ENCODE measurements at regions not wholly inside any gene's neighbourhood (a gene's known extent, or its start where the extent isn't known, plus 50 kb on each side); places are given as distances from the start of the nearest gene placed in this dataset.

- TF ChIP-seq ZNF645 (tag by site-specific recombination; IDR thresholded peaks at IDR 0.05) (no peak), ZNF140 (tag by site-specific recombination; IDR thresholded peaks at IDR 0.05) (no peak), ZNF791 (tag by site-specific recombination; IDR thresholded peaks at IDR 0.05) (no peak), ZNF600 (tag by site-specific recombination; IDR thresholded peaks at IDR 0.05) (no peak), ZNF19 (tag by site-specific recombination; IDR thresholded peaks at IDR 0.05; ENCODE audit: low read depth) (no peak)
Observed at GRCh38 chr10:2022401-2022800, 285.1 kb upstream of the ADARB2 start (continued).

GRCh38 chr10:2020836-2021235 is 283.5 kb upstream of the ADARB2 start:
- Histone ChIP-seq H3K9me3 (ENCODE audit: control insufficient read depth, insufficient read depth, low read depth, low read length) (no peaks in the 10 kb centered on the region), H3K4me1 (ENCODE audit: control insufficient read depth, insufficient read depth, low read length) (no peaks in the 10 kb centered on the region), H3K36me3 (ENCODE audit: control insufficient read depth in 2 of 2, insufficient read depth in 1 of 2, low read length in 2 of 2) (no peaks in the 10 kb centered on the region), H3K4me3 (ENCODE audit: low read depth, low read length) (no peak overlapping the region), H3K27ac (ENCODE audit: extremely low read depth, low read depth, low read length) (no peak overlapping the region)
- no peak for TF ChIP-seq ZNF335 (tag by site-specific recombination; conservative IDR thresholded peaks at IDR 0.05)
- no peak for TF ChIP-seq YY2 (tag by site-specific recombination; IDR thresholded peaks at IDR 0.05)
- no peak for TF ChIP-seq ZNF211 (tag by site-specific recombination; IDR thresholded peaks at IDR 0.05; ENCODE audit: low read depth)
- no peak for TF ChIP-seq IKZF3 (tag by site-specific recombination; IDR thresholded peaks at IDR 0.05)
- ChIA-PET CTCF (interaction anchor here (0.6 kb wide), 1 partner anchor 651 kb away, joined by 3 read pairs; no protein-coding TSS in a partner anchor), POLR2A (no interaction called here)

GRCh38 chr10:2019803-2020202 is 282.5 kb upstream of the ADARB2 start:
- TF ChIP-seq ZNF184 (tag by site-specific recombination; IDR thresholded peaks at IDR 0.05) (no peak), ZNF596 (tag by site-specific recombination; IDR thresholded peaks at IDR 0.05) (no peak), ZNF16 (tag by site-specific recombination; IDR thresholded peaks at IDR 0.05; ENCODE audit: low read depth) (no peak), ZNF488 (tag by site-specific recombination; IDR thresholded peaks at IDR 0.05) (no peak), ZFP37 (tag by site-specific recombination; IDR thresholded peaks at IDR 0.05) (no peak), REST (tag by site-specific recombination; IDR thresholded peaks at IDR 0.05) (no peak), ZNF548 (tag by site-specific recombination; IDR thresholded peaks at IDR 0.05) (no peak), ZBTB1 (tag by site-specific recombination; IDR thresholded peaks at IDR 0.05) (no peak), ZNF423 (tag by site-specific recombination; IDR thresholded peaks at IDR 0.05) (no peak)
- POLR2A ChIA-PET, result no interaction called here

More at GRCh38 chr10:2019803-2020202, 282.5 kb upstream of the ADARB2 start:
- Histone ChIP-seq H3K4me3 (ENCODE audit: low read depth, low read length) (no peak overlapping the region), H3K27ac (ENCODE audit: extremely low read depth, low read depth, low read length) (no peak overlapping the region), H3K36me3 (ENCODE audit: control insufficient read depth in 2 of 2, insufficient read depth in 1 of 2, low read length in 2 of 2) (no peaks in the 10 kb centered on the region), H3K4me1 (ENCODE audit: control insufficient read depth, insufficient read depth, low read length) (no peaks in the 10 kb centered on the region), H3K9me3 (ENCODE audit: control insufficient read depth, insufficient read depth, low read depth, low read length) (no peaks in the 10 kb centered on the region)
- CTCF ChIA-PET, result interaction anchor here (0.5 kb wide), 1 partner anchor 118 kb away, joined by 3 read pairs; no protein-coding TSS in a partner anchor
